HPDE6-E6E7 (cell line): ENCODE measurements at regions not wholly inside any gene's neighbourhood (a gene's known extent, or its start where the extent isn't known, plus 50 kb on each side); places are given as distances from the start of the nearest gene placed in this dataset.

Experiments
- DNase-seq: peaks from one replicate; pipeline ENCODE4 v3.0.0; 2011; ENCODE audit warnings: missing footprints; ENCODE audit errors: extremely low spot score

- no peak for DNase-seq
Measured at GRCh38 chr1:81489372-81489934, 311.3 kb upstream of the ADGRL2 start.

- no peak for DNase-seq
Measured at GRCh38 chr1:81484284-81484683, 316.4 kb upstream of the ADGRL2 start.

- DNase-seq = no peak
Measured at GRCh38 chr1:81478219-81478618, 322.5 kb upstream of the ADGRL2 start.

- no peak for DNase-seq
Measured at GRCh38 chr1:81477710-81478109, 323.0 kb upstream of the ADGRL2 start.

DNA sequence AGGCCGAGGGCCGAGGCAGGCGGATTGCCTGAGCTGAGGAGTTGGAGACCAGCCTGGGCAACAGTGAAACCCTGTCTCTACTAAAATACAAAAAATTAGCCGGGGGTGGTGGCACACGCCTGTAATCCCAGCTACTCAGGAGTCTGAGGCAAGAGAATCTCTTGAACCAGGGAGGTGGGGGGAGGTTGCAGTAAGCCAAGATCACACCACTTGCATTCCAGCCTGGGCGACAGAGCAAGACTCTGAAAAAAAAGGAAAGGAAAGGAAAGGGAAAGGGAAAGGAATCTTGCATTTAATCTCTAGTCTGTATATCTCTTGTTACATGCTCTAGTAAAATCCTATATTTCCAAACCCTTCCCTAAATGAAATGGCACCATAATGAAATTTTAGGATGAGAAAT lies 328.3 kb upstream of the ADGRL2 start:
- no peak for DNase-seq

- no peak for DNase-seq
Measured at GRCh38 chr1:81471255-81471654, 329.5 kb upstream of the ADGRL2 start.

DNA sequence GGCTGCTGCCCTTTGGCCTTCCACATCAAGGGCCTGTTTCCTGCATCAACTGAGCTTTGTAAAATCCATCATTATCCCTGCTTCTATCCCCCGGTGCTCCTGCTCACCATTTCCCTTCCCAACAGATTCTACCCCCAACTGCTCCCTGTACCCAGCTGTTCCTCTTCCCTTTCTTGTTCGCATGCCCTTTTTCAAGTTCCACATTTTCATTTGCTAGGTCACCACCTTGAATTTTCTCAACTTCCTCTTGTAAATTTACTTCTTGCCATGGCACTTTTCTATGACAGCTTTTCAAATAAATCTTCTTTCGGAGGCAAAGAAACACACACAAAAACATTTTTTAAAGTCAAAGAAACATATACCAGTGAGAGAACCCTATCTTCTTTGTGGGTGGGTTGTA lies 330.5 kb upstream of the ADGRL2 start:
- no peak for DNase-seq

DNA sequence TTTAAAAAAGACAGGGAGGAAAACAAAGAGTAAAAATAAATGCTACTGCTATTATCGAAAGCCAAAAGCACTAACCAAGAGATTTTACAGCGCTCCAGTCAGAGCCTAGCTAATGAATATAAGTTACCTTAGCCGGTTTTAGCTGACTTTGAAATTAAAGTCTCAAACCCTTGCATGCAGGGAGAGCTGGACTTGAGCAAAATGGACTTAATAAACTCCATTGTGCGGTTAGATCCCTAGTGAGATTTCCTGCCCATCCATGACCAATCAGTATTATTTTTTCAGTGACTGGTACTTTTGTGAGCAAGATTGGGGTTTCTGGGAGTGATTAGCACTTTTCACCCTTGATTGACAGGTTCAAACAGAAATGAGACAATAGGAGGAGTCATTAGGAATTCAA lies 333.4 kb upstream of the ADGRL2 start:
- no peak for DNase-seq

DNA sequence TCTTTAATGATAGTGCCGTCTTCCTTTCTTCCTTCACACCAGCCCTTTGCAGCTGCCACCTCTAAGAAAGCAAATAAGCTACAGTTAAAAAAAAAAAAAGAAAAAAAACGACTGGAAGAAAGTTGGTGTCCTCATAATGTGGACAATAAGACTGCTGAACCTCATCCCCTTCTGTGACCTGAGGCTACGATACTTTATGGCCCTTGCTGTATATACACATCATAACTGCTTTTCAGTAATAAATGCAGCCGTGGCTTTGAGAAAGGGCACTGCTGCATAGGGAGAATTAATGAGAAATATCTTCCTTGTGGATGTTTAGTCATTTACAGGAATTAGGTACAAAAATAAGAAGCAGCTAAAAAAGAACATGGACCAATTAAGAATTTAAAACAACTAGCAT lies 333.8 kb upstream of the ADGRL2 start:
- no peak for DNase-seq

GRCh38 chr1:81463936-81464837 lies 336.5 kb upstream of the ADGRL2 start:
- no peak for DNase-seq

DNA sequence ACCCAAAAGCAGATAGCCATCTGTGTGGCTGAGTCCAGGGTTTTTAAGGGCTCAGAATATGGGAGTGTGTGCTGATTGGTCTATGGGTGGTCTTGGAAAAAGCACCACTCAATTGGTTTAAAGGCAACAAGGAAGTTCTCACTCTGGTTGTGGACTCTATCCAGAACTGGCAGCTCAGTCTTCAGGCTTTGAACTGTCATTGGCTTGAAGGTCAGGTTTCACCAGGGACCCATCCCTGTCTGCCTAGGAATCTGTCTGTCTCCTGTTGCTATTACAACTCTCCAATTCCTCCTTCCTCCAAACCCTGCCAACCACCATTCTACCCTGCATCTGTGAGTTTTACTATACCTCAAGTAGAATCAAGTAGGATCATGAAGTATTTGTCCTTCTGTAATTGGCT lies 341.7 kb upstream of the ADGRL2 start:
- DNase-seq = no peak

- DNase-seq = no peak
Measured at GRCh38 chr1:81458186-81458585, 342.5 kb upstream of the ADGRL2 start.

GRCh38 chr1:81455481-81455880 lies 345.3 kb upstream of the ADGRL2 start:
- no peak for DNase-seq

DNA sequence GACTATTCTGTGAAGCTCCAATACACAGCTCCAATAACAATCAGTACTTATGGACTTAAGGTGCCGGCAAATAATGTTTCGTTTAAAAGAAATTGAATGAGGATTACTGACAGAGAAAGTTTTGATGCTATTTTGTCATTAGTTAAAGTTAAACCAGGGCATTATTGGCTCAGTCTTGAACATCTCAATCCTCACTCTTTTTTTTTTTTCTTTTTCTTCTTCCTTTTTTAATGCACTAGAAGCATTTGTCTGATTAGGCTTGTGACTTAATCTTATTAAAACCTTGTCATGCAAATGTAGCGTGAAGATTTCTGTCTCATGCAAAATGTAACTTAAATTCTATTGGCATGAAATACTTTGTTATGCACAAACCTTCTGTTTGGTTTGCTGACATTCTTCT lies 346.8 kb upstream of the ADGRL2 start:
- no peak for DNase-seq

GRCh38 chr1:81453367-81453703 lies 347.4 kb upstream of the ADGRL2 start:
- DNase-seq = no peak

DNA sequence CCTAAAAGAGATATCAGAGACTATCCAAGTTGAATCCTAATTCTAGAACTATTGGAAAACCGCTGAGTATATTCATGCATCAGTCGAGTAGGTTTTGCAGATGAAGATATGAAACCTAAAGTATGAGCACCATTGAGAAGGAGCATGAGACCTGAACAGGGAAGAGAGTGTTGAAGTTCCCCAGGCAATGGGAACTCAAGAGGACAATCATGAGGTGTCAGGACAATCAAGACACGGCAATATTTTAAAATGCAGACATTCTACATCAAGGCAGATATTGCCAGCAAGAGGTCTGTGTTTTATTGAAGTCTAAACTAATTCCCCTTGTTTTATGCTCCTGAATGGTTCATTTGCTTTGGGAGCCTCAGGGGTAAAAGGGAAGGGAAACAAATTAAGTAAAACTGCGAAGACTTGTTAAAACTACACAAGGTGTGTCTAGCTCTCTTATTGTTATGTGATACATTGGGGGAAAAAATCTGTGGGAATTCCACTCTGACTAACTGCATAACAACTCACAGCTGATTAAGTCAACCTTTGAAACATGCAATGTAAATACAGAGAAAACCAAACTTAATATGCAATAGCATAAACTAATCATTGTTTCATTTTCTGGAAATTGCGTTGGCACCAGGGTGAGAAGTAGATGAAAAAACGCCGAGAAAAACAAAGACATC lies 347.9 kb upstream of the ADGRL2 start:
- no peak for DNase-seq

- no peak for DNase-seq
Measured at GRCh38 chr1:81449786-81450185, 350.9 kb upstream of the ADGRL2 start.

GRCh38 chr1:81446000-81446669 lies 354.6 kb upstream of the ADGRL2 start:
- no peak for DNase-seq

GRCh38 chr1:81443288-81443687 lies 357.4 kb upstream of the ADGRL2 start:
- DNase-seq = no peak

DNA sequence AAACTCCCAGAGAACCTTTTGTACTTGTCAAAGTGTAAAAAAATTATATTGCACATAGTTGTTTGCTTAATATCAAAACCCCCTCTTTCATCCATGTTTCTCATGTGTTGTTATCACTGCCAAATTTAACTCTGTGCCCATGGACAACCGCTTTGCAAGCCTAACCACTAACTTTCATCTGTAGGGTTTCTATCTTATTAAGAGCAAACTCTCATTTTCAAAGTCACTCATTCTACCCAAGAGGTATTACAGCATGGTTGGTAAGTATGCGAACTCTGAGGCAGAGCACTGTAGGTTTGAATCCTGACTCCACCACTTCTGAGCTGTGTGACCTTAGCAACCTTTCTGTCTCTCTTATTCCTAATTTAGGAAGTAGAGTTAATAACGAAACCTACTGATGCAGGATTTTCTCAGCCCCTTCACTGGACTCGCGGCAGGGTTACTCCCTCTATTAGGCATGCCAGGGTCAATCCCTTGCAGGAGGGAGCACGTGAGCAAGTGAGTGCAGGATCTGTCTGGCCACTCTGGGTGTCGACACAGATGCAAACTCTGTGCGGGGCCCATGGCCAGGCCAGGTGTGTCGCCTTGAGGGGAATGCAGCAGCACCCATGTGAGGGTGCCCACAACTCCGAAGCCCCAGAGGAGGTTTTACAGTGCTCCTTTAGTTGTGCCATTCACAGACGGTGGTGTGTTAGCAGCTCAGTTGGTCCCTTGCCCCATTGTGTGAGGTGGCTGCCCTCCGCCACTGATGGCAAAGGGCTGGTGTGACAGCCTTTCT lies 361.5 kb upstream of the ADGRL2 start:
- DNase-seq = no peak

DNA sequence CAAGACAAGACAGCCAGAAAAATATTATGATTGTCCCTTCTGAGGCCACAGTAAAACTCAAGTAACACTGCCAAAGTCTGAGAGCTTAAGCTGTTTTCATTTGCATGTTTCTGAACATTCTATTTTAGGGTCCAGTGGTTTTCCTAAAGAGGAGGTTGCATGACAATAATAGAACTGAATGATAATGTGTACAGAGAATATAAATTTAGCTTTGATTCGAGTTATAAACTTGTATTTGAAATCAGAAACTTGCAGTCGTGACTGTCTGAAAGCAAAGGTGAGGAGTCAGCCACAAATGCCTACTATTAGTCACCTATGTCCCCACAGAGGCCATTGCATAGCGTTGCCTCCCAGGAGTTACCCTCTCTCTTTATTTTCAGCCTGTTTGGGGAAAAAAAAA lies 363.1 kb upstream of the ADGRL2 start:
- DNase-seq = no peak

GRCh38 chr1:81437213-81437612 lies 363.5 kb upstream of the ADGRL2 start:
- DNase-seq = no peak
